ENCODE measurements at regions not wholly inside any gene's neighbourhood (a gene's known extent, or its start where the extent isn't known, plus 50 kb on each side); places are given as distances from the start of the nearest gene placed in this dataset.

GRCh38 chr17:53538129-53538617, 284.6 kb upstream of the KIF2B start:
- no peak for FAIRE-seq

GRCh38 chr17:53527473-53527872, 295.3 kb upstream of the KIF2B start:
- CTCF ChIA-PET, result interaction anchor here (0.6 kb wide), 1 partner anchor 15 kb away, joined by 3 read pairs; no protein-coding TSS in a partner anchor
- no peak for FAIRE-seq
- Histone ChIP-seq H3K4me1 (no peaks in the 10 kb centered on the region), H3K27ac (no peak overlapping the region), H3K9me3 (no peaks in the 10 kb centered on the region), H3K4me3 (no peak overlapping the region), H3K4me2 (no peak overlapping the region)
- POLR2A ChIA-PET, result no interaction called here
- ATAC-seq, result no peak
- DNase-seq (ENCODE audit: low read depth in 1 of 2, low spot score in 1 of 2), result no peak
- TF ChIP-seq CBX8 (IDR thresholded peaks at IDR 0.05) (no peak), REST (IDR thresholded peaks at IDR 0.05) (peak; percentile 56), CHD2 (IDR thresholded peaks at IDR 0.05; ENCODE audit: low read length, partially characterized antibody) (no peak)

More at GRCh38 chr17:53538129-53538617, 284.6 kb upstream of the KIF2B start:
- Histone ChIP-seq H3K4me1 (no peaks in the 10 kb centered on the region), H3K4me2 (no peak overlapping the region), H3K9me3 (no peaks in the 10 kb centered on the region), H3K4me3 (no peak overlapping the region), H3K27ac (no peak overlapping the region)
- ATAC-seq, result no peak
- WGBS (ENCODE audit: missing lambda C conversion rate), result 17% methylated on average over 2 of the region's 2 CpGs
- TF ChIP-seq BCL3 (IDR thresholded peaks at IDR 0.05) (no peak), ZC3H11A (IDR thresholded peaks at IDR 0.05) (peak; percentile 67)
- POLR2A ChIA-PET, result no interaction called here
- no peak for DNase-seq (ENCODE audit: low read depth in 1 of 2, low spot score in 1 of 2)
- CTCF ChIA-PET, result no interaction called here

GRCh38 chr17:53525590-53525989, 297.1 kb upstream of the KIF2B start:
- H3K27ac ChIP-seq, result no peak overlapping the region
- DNase-seq (ENCODE audit: low read depth in 1 of 2, low spot score in 1 of 2) (no peak), ATAC-seq (no peak), FAIRE-seq (no peak)
- no peak overlapping the region for H3K4me2 ChIP-seq
- TF ChIP-seq MAFK (IDR thresholded peaks at IDR 0.05; ENCODE audit: partially characterized antibody), result peak; percentile 47
- TF ChIP-seq RCOR1 (IDR thresholded peaks at IDR 0.05; ENCODE audit: low read depth, low read length), result no peak
- ChIA-PET POLR2A (no interaction called here), CTCF (no interaction called here)
- H3K4me1 ChIP-seq, result no peaks in the 10 kb centered on the region
- H3K9me3 ChIP-seq, result no peaks in the 10 kb centered on the region
- WGBS (ENCODE audit: missing lambda C conversion rate), result 20% methylated on average over 2 of the region's 2 CpGs
- H3K4me3 ChIP-seq, result no peak overlapping the region

GRCh38 chr17:53516636-53517035, 306.1 kb upstream of the KIF2B start:
- DNase-seq (ENCODE audit: low read depth in 1 of 2, low spot score in 1 of 2), result peak in 1 of 2 experiments; percentile 39
- Histone ChIP-seq H3K9me3 (peaks cover 16% of the 10 kb centered on the region; the same call in 2 of the 3 replicates), H3K4me1 (no peaks in the 10 kb centered on the region), H3K27ac (no peak overlapping the region), H3K4me2 (no peak overlapping the region), H3K4me3 (no peak overlapping the region)
- no peak for FAIRE-seq
- ATAC-seq, result peak in 1 of 2 experiments; percentile 33; a peak in 1 of 6 replicates
- WGBS (ENCODE audit: missing lambda C conversion rate), result 4% methylated on average over 3 of the region's 3 CpGs
- ChIA-PET CTCF (interaction anchor here (0.6 to 0.8 kb wide), 2 partner anchors 106 to 1392 kb away, joined by 3 read pairs; no protein-coding TSS in a partner anchor), POLR2A (no interaction called here)
- TF ChIP-seq MAZ (IDR thresholded peaks at IDR 0.05; ENCODE audit: borderline replicate concordance, low read depth, low read length) (no peak), CTCF (IDR thresholded peaks at IDR 0.05) (peak; percentile 28; the same call in 2 of the 3 replicates), SMC3 (IDR thresholded peaks at IDR 0.05) (peak; percentile 22; the same call in 1 of the 3 replicates), RAD21 (conservative IDR thresholded peaks at IDR 0.05 in 1 of 2, IDR thresholded peaks at IDR 0.05 in 1 of 2) (peak; percentile 34 to 49; a peak in 3 of 5 replicates)

All from A549 (cell line).